LNCaP clone FGC (cell line): ENCODE measurements at regions not wholly inside any gene's neighbourhood (a gene's known extent, or its start where the extent isn't known, plus 50 kb on each side); places are given as distances from the start of the nearest gene placed in this dataset.
A peak's percentile ranks its signal among the peaks of the same experiment; 100 is the strongest.
"Not testable (repeated sequence)": the region's sequence is repeated elsewhere in the genome, so short reads cannot be mapped to it uniquely, and the experiment has no call there.

Experiments
- DNase-seq: peaks from one replicate; pipeline ENCODE4 v3.0.0-alpha.2; 2011; ENCODE audit warnings: low read depth
- H3K4me3 ChIP-seq: 2 replicates; pipeline ENCODE4 v1.5.1; 2011; ENCODE audit warnings: mild to moderate bottlenecking, low read depth, low read length, control low read depth
- TF ChIP-seq, protein P1 (sequence below): IDR thresholded peaks from 2 replicates; pipeline ENCODE4 v1.5.1; 2012; ENCODE audit warnings: mild to moderate bottlenecking; ENCODE audit not compliant: control insufficient read depth, insufficient read depth; ENCODE audit errors: extremely low read depth

- TF ChIP-seq, protein P1, sequence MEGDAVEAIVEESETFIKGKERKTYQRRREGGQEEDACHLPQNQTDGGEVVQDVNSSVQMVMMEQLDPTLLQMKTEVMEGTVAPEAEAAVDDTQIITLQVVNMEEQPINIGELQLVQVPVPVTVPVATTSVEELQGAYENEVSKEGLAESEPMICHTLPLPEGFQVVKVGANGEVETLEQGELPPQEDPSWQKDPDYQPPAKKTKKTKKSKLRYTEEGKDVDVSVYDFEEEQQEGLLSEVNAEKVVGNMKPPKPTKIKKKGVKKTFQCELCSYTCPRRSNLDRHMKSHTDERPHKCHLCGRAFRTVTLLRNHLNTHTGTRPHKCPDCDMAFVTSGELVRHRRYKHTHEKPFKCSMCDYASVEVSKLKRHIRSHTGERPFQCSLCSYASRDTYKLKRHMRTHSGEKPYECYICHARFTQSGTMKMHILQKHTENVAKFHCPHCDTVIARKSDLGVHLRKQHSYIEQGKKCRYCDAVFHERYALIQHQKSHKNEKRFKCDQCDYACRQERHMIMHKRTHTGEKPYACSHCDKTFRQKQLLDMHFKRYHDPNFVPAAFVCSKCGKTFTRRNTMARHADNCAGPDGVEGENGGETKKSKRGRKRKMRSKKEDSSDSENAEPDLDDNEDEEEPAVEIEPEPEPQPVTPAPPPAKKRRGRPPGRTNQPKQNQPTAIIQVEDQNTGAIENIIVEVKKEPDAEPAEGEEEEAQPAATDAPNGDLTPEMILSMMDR = no peak
These were observed 1565.5 kb upstream of the CDH9 start for GRCh38 chr5:28603869-28604268.

DNA sequence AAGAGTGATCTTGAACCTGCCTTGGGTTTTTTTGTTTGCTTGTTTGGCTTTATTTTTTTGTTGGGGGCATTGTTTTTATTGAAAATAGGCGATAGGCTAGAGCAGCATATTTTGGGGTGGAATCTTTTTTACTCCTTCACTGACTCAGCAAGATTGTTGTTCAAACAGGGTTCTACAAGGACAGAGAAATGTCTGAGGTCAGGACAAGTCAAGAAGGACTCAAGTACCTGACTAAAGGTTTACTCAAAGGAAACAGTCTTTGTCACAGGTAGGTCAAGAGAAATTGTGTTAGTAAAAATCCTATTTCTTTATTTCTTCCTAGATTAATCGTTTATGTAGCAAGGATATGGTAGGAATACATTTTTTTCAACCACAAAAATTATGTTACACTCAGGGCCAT lies 1564.0 kb upstream of the CDH9 start:
- TF ChIP-seq, protein P1 = no peak
- no peak overlapping the region for H3K4me3 ChIP-seq
- DNase-seq = no peak

More at GRCh38 chr5:28603869-28604268, 1565.5 kb upstream of the CDH9 start:
- no peak overlapping the region for H3K4me3 ChIP-seq
- no peak for DNase-seq

DNA sequence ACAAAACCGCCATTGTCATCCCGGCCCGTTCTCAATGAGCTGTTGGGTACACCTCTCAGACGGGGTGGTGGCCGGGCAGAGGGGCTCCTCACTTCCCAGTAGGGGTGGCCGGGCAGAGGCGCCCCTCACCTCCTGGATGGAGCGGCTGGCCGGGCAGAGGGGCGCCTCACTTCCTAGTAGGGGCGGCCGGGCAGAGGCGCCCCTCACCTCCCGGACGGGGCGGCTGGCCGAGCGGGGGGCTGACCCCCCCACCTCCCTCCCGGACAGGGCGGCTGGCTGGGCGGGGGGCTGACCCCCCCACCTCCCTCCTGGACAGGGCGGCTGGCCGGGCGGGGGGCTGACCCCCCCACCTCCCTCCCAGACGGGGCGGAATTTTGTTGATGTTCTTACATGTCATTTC lies 1558.3 kb upstream of the CDH9 start:
- DNase-seq, H3K4me3 ChIP-seq: not testable (repeated sequence)

DNA sequence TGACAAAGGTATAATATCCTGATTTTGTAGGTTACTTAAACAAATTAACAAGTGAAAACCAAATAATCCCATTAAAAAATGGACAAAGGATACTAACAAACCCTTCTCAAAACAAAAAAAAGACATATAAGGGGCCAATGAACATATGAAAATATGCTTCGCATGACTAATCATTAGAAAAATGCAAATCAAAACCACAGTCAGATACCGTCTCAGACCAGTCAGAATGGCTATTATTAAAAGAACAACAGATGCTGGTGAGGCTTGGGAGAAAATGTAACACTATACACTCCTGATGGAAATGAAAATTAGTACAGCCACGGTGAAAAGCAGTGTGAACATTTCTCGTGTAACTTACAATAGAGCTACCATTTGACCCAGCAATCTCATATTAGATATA lies 1542.2 kb upstream of the CDH9 start:
- no peak for DNase-seq
- no peak overlapping the region for H3K4me3 ChIP-seq
- TF ChIP-seq, protein P1 = no peak

- no peak overlapping the region for H3K4me3 ChIP-seq
- peak; percentile 13 for DNase-seq
- TF ChIP-seq, protein P1 = peak; percentile 66
These were observed 1537.6 kb upstream of the CDH9 start for GRCh38 chr5:28576022-28576421.

DNA sequence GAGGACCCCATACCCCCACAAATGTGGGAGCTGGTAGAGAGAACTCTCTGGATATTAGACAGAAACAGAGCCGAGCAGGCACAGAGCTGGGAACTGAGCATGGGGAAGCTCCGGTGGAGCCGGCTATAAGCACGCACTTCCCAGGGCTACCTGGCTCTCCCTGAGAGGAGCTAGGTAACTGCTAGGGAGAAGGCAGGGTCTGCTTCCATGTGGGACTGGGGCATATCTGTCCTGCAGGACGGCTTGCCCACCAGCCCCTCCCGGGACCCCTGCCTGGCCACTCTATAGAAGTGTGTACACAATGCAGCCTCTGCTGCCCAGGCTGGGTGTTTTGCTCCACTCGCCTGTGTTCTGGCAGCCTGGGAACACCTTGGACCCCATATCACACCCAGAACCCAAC lies 1537.0 kb upstream of the CDH9 start:
- TF ChIP-seq, protein P1 = no peak
- no peak for DNase-seq
- H3K4me3 ChIP-seq = no peak overlapping the region

DNA sequence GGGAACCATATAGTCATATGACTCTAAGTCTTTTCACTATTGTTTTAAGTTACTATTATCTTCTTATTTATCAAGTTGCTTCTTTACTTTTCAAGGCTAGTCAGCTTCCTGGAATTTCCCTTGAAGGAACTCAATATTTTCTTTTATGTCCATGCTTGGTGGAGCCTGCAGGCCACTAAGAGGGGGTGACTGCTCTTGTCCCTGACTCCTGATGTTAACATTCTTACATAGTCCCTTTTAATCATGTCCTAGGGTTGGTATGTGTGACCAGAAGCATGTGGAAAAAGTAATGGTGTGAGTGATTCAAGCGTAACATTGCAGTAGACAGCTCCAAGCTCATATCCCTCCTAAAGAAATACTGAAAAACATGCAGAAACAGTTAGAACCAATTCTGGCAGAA lies 1536.2 kb upstream of the CDH9 start:
- DNase-seq = no peak
- no peak overlapping the region for H3K4me3 ChIP-seq
- TF ChIP-seq, protein P1 = no peak
